ENCODE measurements at regions not wholly inside any gene's neighbourhood (a gene's known extent, or its start where the extent isn't known, plus 50 kb on each side); places are given as distances from the start of the nearest gene placed in this dataset.

DNA sequence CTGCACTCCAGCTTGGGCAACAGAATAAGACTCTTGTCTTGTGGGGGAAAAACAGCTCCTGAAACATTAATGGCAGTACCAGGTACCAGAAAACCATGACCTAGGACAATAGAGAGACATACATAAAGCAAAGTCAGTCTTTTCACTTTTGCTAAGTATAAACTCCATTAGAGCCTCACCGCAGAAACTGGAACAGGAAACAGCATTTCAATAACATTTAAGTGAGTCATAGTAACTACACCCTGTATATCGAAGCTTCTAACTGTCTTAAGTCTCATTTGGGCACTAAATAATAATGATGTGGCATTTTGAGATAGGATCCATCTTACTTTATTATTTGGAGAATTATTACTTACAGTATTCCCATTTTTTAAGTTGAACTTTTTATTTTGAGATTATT is 517.8 kb upstream of the CELF2 start:
- TF ChIP-seq, protein P1, sequence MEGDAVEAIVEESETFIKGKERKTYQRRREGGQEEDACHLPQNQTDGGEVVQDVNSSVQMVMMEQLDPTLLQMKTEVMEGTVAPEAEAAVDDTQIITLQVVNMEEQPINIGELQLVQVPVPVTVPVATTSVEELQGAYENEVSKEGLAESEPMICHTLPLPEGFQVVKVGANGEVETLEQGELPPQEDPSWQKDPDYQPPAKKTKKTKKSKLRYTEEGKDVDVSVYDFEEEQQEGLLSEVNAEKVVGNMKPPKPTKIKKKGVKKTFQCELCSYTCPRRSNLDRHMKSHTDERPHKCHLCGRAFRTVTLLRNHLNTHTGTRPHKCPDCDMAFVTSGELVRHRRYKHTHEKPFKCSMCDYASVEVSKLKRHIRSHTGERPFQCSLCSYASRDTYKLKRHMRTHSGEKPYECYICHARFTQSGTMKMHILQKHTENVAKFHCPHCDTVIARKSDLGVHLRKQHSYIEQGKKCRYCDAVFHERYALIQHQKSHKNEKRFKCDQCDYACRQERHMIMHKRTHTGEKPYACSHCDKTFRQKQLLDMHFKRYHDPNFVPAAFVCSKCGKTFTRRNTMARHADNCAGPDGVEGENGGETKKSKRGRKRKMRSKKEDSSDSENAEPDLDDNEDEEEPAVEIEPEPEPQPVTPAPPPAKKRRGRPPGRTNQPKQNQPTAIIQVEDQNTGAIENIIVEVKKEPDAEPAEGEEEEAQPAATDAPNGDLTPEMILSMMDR (IDR thresholded peaks at IDR 0.05): no peak
- TF ChIP-seq POLR2A (IDR thresholded peaks at IDR 0.05): no peak
